ENCODE measurements at regions not wholly inside any gene's neighbourhood (a gene's known extent, or its start where the extent isn't known, plus 50 kb on each side); places are given as distances from the start of the nearest gene placed in this dataset.

- TF ChIP-seq EZH2phosphoT487 (IDR thresholded peaks at IDR 0.05; ENCODE audit: insufficient read depth, low read depth) (no peak), EZH2 (IDR thresholded peaks at IDR 0.05; ENCODE audit: insufficient read depth, poor library complexity, severe bottlenecking) (no peak)
Measured at GRCh38 chr2:20143263-20143662, 81.7 kb downstream of the SDC1 start.

All from GM23248 (cell line).